Type B pancreatic cell (in vitro differentiated cells): ENCODE measurements at regions not wholly inside any gene's neighbourhood (a gene's known extent, or its start where the extent isn't known, plus 50 kb on each side); places are given as distances from the start of the nearest gene placed in this dataset.

Experiments
- DNase-seq: peaks from one replicate; pipeline ENCODE4 v3.0.0; 2021; ENCODE audit warnings: mixed read lengths; ENCODE audit not compliant: unreplicated experiment; ENCODE audit errors: extremely low spot score
- H3K27ac Mint-ChIP-seq: 2 replicates; pipeline ENCODE4 v1.8.0; 2021; ENCODE audit warnings: mild to moderate bottlenecking, mixed read lengths
- H3K27me3 Mint-ChIP-seq: 2 replicates; pipeline ENCODE4 v1.8.0; 2021; ENCODE audit warnings: mixed read lengths
- H3K36me3 Mint-ChIP-seq: 2 replicates; pipeline ENCODE4 v1.8.0; 2021; ENCODE audit warnings: mixed read lengths
- H3K4me1 Mint-ChIP-seq: one replicate; pipeline ENCODE4 v1.8.0; 2021; ENCODE audit warnings: mixed read lengths; ENCODE audit not compliant: unreplicated experiment
- H3K4me3 Mint-ChIP-seq: 2 replicates; pipeline ENCODE4 v1.8.0; 2021; ENCODE audit warnings: mild to moderate bottlenecking, mixed read lengths
- H3K9me3 Mint-ChIP-seq: 2 replicates; pipeline ENCODE4 v1.8.0; 2021; ENCODE audit warnings: mixed read lengths
- TF ChIP-seq, protein P1 (sequence below): fragments of 200-600 bp; sonication (generic); conservative IDR thresholded peaks from 2 replicates; pipeline ENCODE4 v1.5.0; 2021; ENCODE audit warnings: antibody characterized with exemption, mild to moderate bottlenecking

DNA sequence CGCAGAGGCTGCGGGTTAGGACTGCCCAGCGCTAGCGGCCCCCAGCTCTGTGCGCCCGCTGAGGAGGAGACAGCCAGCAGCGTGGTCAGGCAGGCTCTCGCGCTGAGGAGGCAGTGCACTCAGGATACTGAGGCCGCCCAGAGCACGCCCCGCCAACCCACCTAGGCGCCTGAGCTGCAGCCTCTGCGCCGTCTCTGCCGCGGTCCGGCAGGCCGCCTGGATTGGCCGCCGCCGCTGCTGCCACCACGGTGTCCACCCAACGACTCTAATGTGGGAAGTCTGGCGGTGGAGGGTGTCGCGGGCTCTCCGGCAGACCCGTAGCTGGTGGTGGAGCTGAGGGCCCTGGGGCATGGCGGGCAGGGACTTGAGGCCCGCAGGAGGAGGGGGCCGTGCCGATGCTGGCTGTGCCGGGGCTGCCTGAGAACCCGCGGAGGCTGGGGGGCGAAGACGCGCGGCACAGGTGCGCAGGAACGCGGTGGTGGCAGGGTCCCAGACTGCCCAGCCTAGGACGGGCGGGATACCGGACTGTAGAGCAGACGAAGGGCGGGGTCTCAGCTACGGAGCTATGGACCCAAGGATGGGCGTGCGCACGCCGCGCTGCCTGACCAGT is 69.9 kb downstream of the ASCL4 start:
- Mint-ChIP-seq H3K36me3 (no peaks in the 10 kb centered on the region), H3K9me3 (no peaks in the 10 kb centered on the region), H3K27ac (no peak overlapping the region), H3K4me1 (no peaks in the 10 kb centered on the region), H3K27me3 (peaks cover 89% of the 10 kb centered on the region), H3K4me3 (peak overlapping the region; percentile 66)
- DNase-seq, result no peak
- TF ChIP-seq, protein P1, sequence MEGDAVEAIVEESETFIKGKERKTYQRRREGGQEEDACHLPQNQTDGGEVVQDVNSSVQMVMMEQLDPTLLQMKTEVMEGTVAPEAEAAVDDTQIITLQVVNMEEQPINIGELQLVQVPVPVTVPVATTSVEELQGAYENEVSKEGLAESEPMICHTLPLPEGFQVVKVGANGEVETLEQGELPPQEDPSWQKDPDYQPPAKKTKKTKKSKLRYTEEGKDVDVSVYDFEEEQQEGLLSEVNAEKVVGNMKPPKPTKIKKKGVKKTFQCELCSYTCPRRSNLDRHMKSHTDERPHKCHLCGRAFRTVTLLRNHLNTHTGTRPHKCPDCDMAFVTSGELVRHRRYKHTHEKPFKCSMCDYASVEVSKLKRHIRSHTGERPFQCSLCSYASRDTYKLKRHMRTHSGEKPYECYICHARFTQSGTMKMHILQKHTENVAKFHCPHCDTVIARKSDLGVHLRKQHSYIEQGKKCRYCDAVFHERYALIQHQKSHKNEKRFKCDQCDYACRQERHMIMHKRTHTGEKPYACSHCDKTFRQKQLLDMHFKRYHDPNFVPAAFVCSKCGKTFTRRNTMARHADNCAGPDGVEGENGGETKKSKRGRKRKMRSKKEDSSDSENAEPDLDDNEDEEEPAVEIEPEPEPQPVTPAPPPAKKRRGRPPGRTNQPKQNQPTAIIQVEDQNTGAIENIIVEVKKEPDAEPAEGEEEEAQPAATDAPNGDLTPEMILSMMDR, result no peak

DNA sequence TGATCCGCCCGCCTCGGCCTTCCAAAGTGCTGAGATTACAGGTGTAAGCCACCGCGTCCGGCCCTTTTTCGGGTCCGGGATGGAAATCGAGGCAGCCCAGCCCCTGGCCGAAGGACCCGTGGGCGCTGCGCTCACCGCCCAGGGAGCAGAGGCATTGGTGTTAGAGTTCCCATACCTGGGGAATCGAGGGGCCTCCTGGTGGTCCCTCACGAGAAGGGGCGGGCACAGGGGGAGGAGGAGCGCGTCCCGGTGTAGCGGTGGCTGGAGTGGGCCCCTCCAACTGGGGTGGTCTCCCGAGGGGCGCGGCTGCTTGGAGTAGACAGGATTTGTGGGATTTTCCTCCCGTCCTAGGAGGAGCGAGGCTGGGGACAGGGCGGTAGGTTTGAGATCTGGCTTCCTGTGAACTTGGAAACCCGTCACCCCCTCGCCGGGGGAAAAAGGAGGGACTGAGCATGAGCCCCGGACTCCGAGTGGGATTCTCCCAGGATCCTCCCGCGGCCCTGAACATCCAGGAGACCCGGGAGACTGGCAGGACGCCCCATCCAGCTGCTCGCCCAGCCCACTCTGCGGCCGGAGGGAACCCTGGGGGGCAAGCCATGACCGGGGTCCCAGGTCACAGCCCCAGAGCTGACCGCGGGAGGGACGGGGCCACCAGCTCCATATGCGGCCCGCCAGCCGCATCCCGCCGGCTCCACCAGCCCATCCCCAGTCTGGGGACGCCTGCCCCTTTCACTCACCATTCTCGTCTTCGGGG is 70.9 kb downstream of the ASCL4 start:
- H3K27me3 Mint-ChIP-seq, result peaks cover 86% of the 10 kb centered on the region
- DNase-seq, result no peak
- TF ChIP-seq, protein P1, result no peak
- no peak overlapping the region for H3K4me3 Mint-ChIP-seq
- no peak overlapping the region for H3K27ac Mint-ChIP-seq
- H3K4me1 Mint-ChIP-seq, result no peaks in the 10 kb centered on the region
- H3K9me3 Mint-ChIP-seq, result no peaks in the 10 kb centered on the region
- H3K36me3 Mint-ChIP-seq, result no peaks in the 10 kb centered on the region

DNA sequence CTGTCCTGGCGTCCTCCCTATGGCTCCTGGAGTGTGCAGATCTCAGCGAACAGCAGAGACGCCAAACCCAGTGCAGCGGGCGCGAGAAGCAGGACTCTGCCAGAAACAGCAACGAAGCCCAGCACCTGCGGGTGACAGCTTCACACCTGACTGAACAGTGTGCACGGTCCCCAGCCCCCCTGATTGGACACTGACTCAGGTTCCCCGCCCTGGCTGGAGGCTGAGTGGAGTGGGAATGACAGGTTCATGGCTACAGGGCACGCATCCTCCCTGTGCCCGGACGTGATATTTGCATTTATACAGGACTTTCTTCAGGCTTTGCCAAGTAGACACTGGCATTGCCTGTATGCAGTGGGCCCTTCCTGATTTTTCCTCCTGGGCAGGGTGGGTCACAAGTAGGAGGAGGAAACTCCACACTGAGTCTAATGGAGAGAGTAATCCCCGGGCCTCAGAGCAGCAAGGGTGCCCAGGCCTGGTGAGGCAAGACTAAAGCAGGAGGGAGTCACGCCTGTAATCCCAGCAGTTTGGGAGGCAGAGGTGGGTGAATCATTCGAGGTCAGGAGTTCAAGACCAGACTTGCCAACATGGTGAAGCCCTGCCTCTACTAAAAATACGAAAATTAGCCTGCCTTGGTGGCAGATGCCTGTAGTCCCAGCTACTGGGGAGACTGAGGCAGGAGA is 71.6 kb downstream of the ASCL4 start:
- H3K27me3 Mint-ChIP-seq, result peaks cover 85% of the 10 kb centered on the region
- no peaks in the 10 kb centered on the region for H3K36me3 Mint-ChIP-seq
- TF ChIP-seq, protein P1, result no peak
- H3K4me3 Mint-ChIP-seq, result no peak overlapping the region
- no peaks in the 10 kb centered on the region for H3K9me3 Mint-ChIP-seq
- no peaks in the 10 kb centered on the region for H3K4me1 Mint-ChIP-seq
- no peak for DNase-seq
- H3K27ac Mint-ChIP-seq, result no peak overlapping the region

DNA sequence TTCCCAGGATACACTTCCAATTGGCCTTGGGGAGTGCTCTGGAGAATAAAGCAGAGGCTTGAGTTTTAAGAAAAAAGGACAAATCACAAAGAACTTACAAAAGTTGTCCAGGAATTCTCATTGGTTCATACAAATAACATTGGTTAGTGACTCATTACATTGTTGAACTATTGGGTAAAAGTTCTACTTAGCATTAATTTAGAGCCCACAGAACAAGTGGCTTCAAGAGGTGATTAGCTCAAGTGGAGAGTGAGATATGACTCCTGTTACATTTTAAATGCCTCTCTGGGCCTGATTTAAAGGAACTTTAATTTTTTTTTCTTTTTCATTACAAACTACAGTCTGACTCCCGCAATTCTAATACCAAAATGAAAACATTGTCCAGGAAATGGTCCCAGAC is 72.9 kb downstream of the ASCL4 start:
- no peaks in the 10 kb centered on the region for H3K4me1 Mint-ChIP-seq
- H3K27ac Mint-ChIP-seq, result no peak overlapping the region
- H3K4me3 Mint-ChIP-seq, result no peak overlapping the region
- peaks cover 83% of the 10 kb centered on the region for H3K27me3 Mint-ChIP-seq
- TF ChIP-seq, protein P1, result no peak
- H3K9me3 Mint-ChIP-seq, result no peaks in the 10 kb centered on the region
- no peaks in the 10 kb centered on the region for H3K36me3 Mint-ChIP-seq
- no peak for DNase-seq

DNA sequence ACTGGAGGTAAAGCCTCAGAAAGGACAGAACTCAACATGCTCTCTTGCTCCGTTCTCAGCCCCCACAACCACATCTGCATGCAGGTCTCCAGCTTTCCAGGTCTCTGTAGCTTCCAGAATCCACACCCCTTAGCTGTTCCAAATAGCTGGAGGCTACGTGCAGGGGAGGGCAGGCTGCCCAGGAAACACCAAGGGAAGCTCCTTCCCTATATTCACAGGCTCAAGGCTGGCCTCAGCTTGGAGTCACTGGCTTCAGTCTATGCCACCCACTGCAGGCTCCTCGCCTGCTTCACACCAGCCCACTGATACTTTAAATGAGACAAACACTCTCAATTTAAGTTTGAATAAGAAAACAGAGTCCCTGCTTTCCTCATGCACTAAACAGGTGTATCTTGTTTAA is 73.3 kb downstream of the ASCL4 start:
- no peak overlapping the region for H3K4me3 Mint-ChIP-seq
- H3K9me3 Mint-ChIP-seq, result no peaks in the 10 kb centered on the region
- no peak overlapping the region for H3K27ac Mint-ChIP-seq
- no peaks in the 10 kb centered on the region for H3K4me1 Mint-ChIP-seq
- no peaks in the 10 kb centered on the region for H3K36me3 Mint-ChIP-seq
- TF ChIP-seq, protein P1, result no peak
- peaks cover 79% of the 10 kb centered on the region for H3K27me3 Mint-ChIP-seq
- DNase-seq, result no peak
